Ovary (tissue), 3 donors: ENCODE measurements at regions not wholly inside any gene's neighbourhood (a gene's known extent, or its start where the extent isn't known, plus 50 kb on each side); places are given as distances from the start of the nearest gene placed in this dataset.

Experiments used
- CTCF ChIP-seq, 3 donors: fragments of 450-650 bp in 2 of 3; fragments of 200-600 bp in 1 of 3; IDR thresholded peaks; one replicate each; pipeline versions ENCODE4 v1.5.1 to v1.8.0; 2016 to 2022; ENCODE audit warnings: antibody characterized with exemption in 3 of 3, mild to moderate bottlenecking in 1 of 3
- EP300 ChIP-seq: sonication (generic); formaldehyde crosslinking; IDR thresholded peaks from one replicate; pipeline ENCODE4 v1.6.1; 2017; ENCODE audit warnings: antibody characterized with exemption
- donor health status: DM: no; HTN: no; CAD: no.

- TF ChIP-seq CTCF (IDR thresholded peaks at IDR 0.05) (no peak), EP300 (no peak)
Measured at GRCh38 chr2:15793078-15793913, 147.1 kb upstream of the MYCN start.
